Transverse colon (tissue), 4 donors: ENCODE measurements at regions not wholly inside any gene's neighbourhood (a gene's known extent, or its start where the extent isn't known, plus 50 kb on each side); places are given as distances from the start of the nearest gene placed in this dataset.
"Not testable (repeated sequence)": the region's sequence is repeated elsewhere in the genome, so short reads cannot be mapped to it uniquely, and the experiment has no call there.

Experiments used
- DNase-seq: peaks from one replicate; pipeline ENCODE4 v3.0.0-alpha.2; 2019
- H3K27ac ChIP-seq, 4 donors: fragments of 200-600 bp; sonication (generic); 2 replicates each; pipeline ENCODE4 v1.5.1; 2016 to 2018; ENCODE audit warnings: inconsistent platforms in 4 of 4
- H3K27me3 ChIP-seq: fragments of 200-600 bp; sonication (generic); 2 replicates; pipeline ENCODE4 v1.5.1; 2017; ENCODE audit warnings: inconsistent platforms
- H3K36me3 ChIP-seq, 4 donors: fragments of 200-600 bp; sonication (generic); 2 replicates each; pipeline ENCODE4 v1.5.1; 2017 to 2019; ENCODE audit warnings: inconsistent platforms in 4 of 4
- H3K4me1 ChIP-seq, 4 donors: fragments of 200-600 bp; sonication (generic); 2 replicates each; pipeline ENCODE4 v1.5.1; 2017 to 2020; ENCODE audit warnings: inconsistent platforms in 4 of 4
- H3K4me3 ChIP-seq, 4 donors: fragments of 200-600 bp; sonication (generic); 1 replicate in 1 of 4; 2 replicates in 3 of 4; pipeline versions ENCODE4 v1.5.1 to v1.6.1; 2017 to 2019; ENCODE audit warnings: inconsistent platforms in 4 of 4
- H3K9me3 ChIP-seq, 2 donors: fragments of 200-600 bp; sonication (generic); 2 replicates each; pipeline ENCODE4 v1.5.1; 2017 to 2019; ENCODE audit warnings: inconsistent platforms in 2 of 2
- EP300 ChIP-seq: sonication (generic); formaldehyde crosslinking; IDR thresholded peaks from one replicate; pipeline ENCODE4 v1.6.1; 2017; ENCODE audit warnings: antibody characterized with exemption, low read depth
- POLR2A ChIP-seq: fragments of 450-650 bp; IDR thresholded peaks from one replicate; pipeline ENCODE4 v1.6.1; 2016; ENCODE audit warnings: antibody characterized with exemption, mild to moderate bottlenecking, moderate library complexity
- POLR2AphosphoS5 ChIP-seq, 3 donors: sonication (generic); formaldehyde crosslinking; IDR thresholded peaks; one replicate each; pipeline ENCODE4 v1.6.1; 2016; ENCODE audit warnings: antibody characterized with exemption in 3 of 3
- WGBS, 2 donors: methylation state at CpG; one replicate each; pipeline ENCODE4 v1.1.5; 2018; ENCODE audit warnings: low coverage in 1 of 2; 5-methylcytosine and 5-hydroxymethylcytosine counted together
- in situ Hi-C, 4 donors: fragments of 200-750 bp; cut with MboI; loops; one replicate each; pipeline versions ENCODE4 v1.15.0 to v1.15.1; 2017; ENCODE audit warnings: low sequenced_read_pairs in 3 of 4, low pct_ligation_motif_present in 1 of 4, low pct_unique_long_range_greater_than_20kb in 1 of 4
- intact Hi-C: fragments of 100-400 bp; cut with DNase I; formaldehyde crosslinking; loops from one replicate; pipeline ENCODE4 v1.15.1; 2023; ENCODE audit warnings: low total_unique reads
- TF ChIP-seq, protein P1 (sequence below), 5 experiments: fragments of 200-600 bp in 3 of 5; fragments of 450-650 bp in 2 of 5; sonication (generic) in 3 of 5; IDR thresholded peaks; 1 replicate in 2 of 5; 2 replicates in 3 of 5; pipeline ENCODE4 v1.5.1; 2016 to 2017; ENCODE audit warnings: antibody characterized with exemption in 5 of 5, inconsistent platforms in 3 of 5, mild to moderate bottlenecking in 2 of 5, moderate library complexity in 1 of 5

GRCh38 chr1:57536749-57537423 lies 113.0 kb upstream of the DAB1 start:
- Histone ChIP-seq H3K27ac (no peak overlapping the region), H3K4me3 (no peak overlapping the region), H3K9me3 (no peaks in the 10 kb centered on the region), H3K27me3 (no peaks in the 10 kb centered on the region), H3K36me3 (no peaks in the 10 kb centered on the region), H3K4me1 (no peaks in the 10 kb centered on the region)
- DNase-seq: no peak
- in situ Hi-C loops (no loop called here), intact Hi-C loops (no loop called here)
- WGBS, 2 donors: 46 to 78% methylated on average over 4 to 5 of the region's 5 CpGs
- TF ChIP-seq EP300 (no peak), POLR2A (no peak), POLR2AphosphoS5 (IDR thresholded peaks at IDR 0.05) (no peak)
- TF ChIP-seq, protein P1, sequence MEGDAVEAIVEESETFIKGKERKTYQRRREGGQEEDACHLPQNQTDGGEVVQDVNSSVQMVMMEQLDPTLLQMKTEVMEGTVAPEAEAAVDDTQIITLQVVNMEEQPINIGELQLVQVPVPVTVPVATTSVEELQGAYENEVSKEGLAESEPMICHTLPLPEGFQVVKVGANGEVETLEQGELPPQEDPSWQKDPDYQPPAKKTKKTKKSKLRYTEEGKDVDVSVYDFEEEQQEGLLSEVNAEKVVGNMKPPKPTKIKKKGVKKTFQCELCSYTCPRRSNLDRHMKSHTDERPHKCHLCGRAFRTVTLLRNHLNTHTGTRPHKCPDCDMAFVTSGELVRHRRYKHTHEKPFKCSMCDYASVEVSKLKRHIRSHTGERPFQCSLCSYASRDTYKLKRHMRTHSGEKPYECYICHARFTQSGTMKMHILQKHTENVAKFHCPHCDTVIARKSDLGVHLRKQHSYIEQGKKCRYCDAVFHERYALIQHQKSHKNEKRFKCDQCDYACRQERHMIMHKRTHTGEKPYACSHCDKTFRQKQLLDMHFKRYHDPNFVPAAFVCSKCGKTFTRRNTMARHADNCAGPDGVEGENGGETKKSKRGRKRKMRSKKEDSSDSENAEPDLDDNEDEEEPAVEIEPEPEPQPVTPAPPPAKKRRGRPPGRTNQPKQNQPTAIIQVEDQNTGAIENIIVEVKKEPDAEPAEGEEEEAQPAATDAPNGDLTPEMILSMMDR (IDR thresholded peaks at IDR 0.05): no peak

- TF ChIP-seq, protein P1 (IDR thresholded peaks at IDR 0.05): no peak
- TF ChIP-seq EP300 (no peak), POLR2A (no peak), POLR2AphosphoS5 (IDR thresholded peaks at IDR 0.05) (no peak)
- no peaks in the 10 kb centered on the region for H3K27me3 ChIP-seq
- H3K36me3 ChIP-seq: no peaks in the 10 kb centered on the region
- in situ Hi-C loops (no loop called here), intact Hi-C loops (no loop called here)
- H3K4me1 ChIP-seq: no peaks in the 10 kb centered on the region
- DNase-seq: no peak
- 69 to 78% methylated on average over 1 of the region's 1 CpG for WGBS, 2 donors
- H3K4me3 ChIP-seq: no peak overlapping the region
- no peak overlapping the region for H3K27ac ChIP-seq
- H3K9me3 ChIP-seq: peaks cover 0 to 4% of the 10 kb centered on the region in 2 donors
Measured at GRCh38 chr1:57532299-57532698, 108.4 kb upstream of the DAB1 start.

- intact Hi-C loops: not testable (repeated sequence)
- 63% methylated on average over 2 of the region's 2 CpGs; no CpG with 5 or more reads in 1 of the 2 donors for WGBS, 2 donors
Measured at GRCh38 chr1:57530911-57531260, 107.0 kb upstream of the DAB1 start.

GRCh38 chr1:57530206-57530910 lies 106.5 kb upstream of the DAB1 start:
- in situ Hi-C loops (no loop called here), intact Hi-C loops (no loop called here)
- no peak overlapping the region for H3K4me3 ChIP-seq
- TF ChIP-seq, protein P1 (IDR thresholded peaks at IDR 0.05): no peak
- TF ChIP-seq POLR2AphosphoS5 (IDR thresholded peaks at IDR 0.05) (no peak), POLR2A (no peak), EP300 (no peak)
- no peaks in the 10 kb centered on the region for H3K4me1 ChIP-seq
- no peak for DNase-seq
- H3K9me3 ChIP-seq: peaks cover 0 to 4% of the 10 kb centered on the region in 2 donors
- 91 to 100% methylated on average over 1 to 3 of the region's 3 CpGs for WGBS, 2 donors
- H3K27ac ChIP-seq: no peak overlapping the region
- no peaks in the 10 kb centered on the region for H3K27me3 ChIP-seq
- no peaks in the 10 kb centered on the region for H3K36me3 ChIP-seq

More at GRCh38 chr1:57530911-57531260, 107.0 kb upstream of the DAB1 start:
- H3K27me3 ChIP-seq, in situ Hi-C loops, DNase-seq, H3K27ac ChIP-seq, H3K4me1 ChIP-seq, H3K36me3 ChIP-seq, H3K9me3 ChIP-seq, H3K4me3 ChIP-seq: not testable (repeated sequence)
